Liver (tissue), 3 donors: ENCODE measurements at regions not wholly inside any gene's neighbourhood (a gene's known extent, or its start where the extent isn't known, plus 50 kb on each side); places are given as distances from the start of the nearest gene placed in this dataset.

Source experiments
- ATF3 ChIP-seq: IDR thresholded peaks from 2 replicates; pipeline ENCODE4 v1.6.1; 2016; ENCODE audit warnings: antibody characterized with exemption
- CTCF ChIP-seq: fragments of 150-350 bp; IDR thresholded peaks from 2 replicates; pipeline ENCODE4 v1.5.1; 2017; ENCODE audit warnings: improper control_type of control experiment, low read depth, low read length; ENCODE audit not compliant: missing input control
- EGR1 ChIP-seq, 2 donors: IDR thresholded peaks; 2 replicates each; pipeline ENCODE4 v1.6.1; 2016 to 2018; ENCODE audit warnings: antibody characterized with exemption in 2 of 2, low read depth in 2 of 2
- GABPA ChIP-seq, 2 donors: IDR thresholded peaks in 1 of 2; conservative IDR thresholded peaks in 1 of 2; 2 replicates each; pipeline ENCODE4 v1.6.1; 2016; ENCODE audit warnings: antibody characterized with exemption in 2 of 2, mild to moderate bottlenecking in 1 of 2, moderate library complexity in 1 of 2
- JUND ChIP-seq, 2 donors: IDR thresholded peaks; 2 replicates each; pipeline ENCODE4 v1.6.1; 2016; ENCODE audit warnings: antibody characterized with exemption in 2 of 2
- MAX ChIP-seq: IDR thresholded peaks from 2 replicates; pipeline ENCODE4 v1.6.1; 2016; ENCODE audit warnings: antibody characterized with exemption
- NR2F2 ChIP-seq: IDR thresholded peaks from 2 replicates; pipeline ENCODE4 v1.6.1; 2016; ENCODE audit warnings: antibody characterized with exemption
- RAD21 ChIP-seq, 2 donors: IDR thresholded peaks; 2 replicates each; pipeline ENCODE4 v1.6.1; 2016; ENCODE audit warnings: antibody characterized with exemption in 2 of 2, mild to moderate bottlenecking in 2 of 2
- REST ChIP-seq: IDR thresholded peaks from 2 replicates; pipeline ENCODE4 v1.6.1; 2016; ENCODE audit warnings: antibody characterized with exemption, mild to moderate bottlenecking
- RXRA ChIP-seq, 2 donors: IDR thresholded peaks; 2 replicates each; pipeline ENCODE4 v1.6.1; 2017 to 2018; ENCODE audit warnings: antibody characterized with exemption in 2 of 2, mild to moderate bottlenecking in 1 of 2
- SP1 ChIP-seq: IDR thresholded peaks from 2 replicates; pipeline ENCODE4 v1.6.1; 2018; ENCODE audit warnings: antibody characterized with exemption, mild to moderate bottlenecking
- TAF1 ChIP-seq: conservative IDR thresholded peaks from 2 replicates; pipeline ENCODE4 v1.6.1; 2016; ENCODE audit warnings: antibody characterized with exemption, mild to moderate bottlenecking
- YY1 ChIP-seq: IDR thresholded peaks from 2 replicates; pipeline ENCODE4 v1.6.1; 2016; ENCODE audit warnings: antibody characterized with exemption, mild to moderate bottlenecking
- ZBTB33 ChIP-seq: IDR thresholded peaks from 2 replicates; pipeline ENCODE4 v1.6.1; 2016; ENCODE audit warnings: antibody characterized with exemption
- donor health status: healthy.
- donor health status: healthy.

GRCh38 chr6:40924839-40925238, 114.2 kb downstream of the UNC5CL start:
- TF ChIP-seq CTCF = no peak
- no peak for TF ChIP-seq EGR1 (IDR thresholded peaks at IDR 0.05; ENCODE audit: low read depth in 2 of 2)
- TF ChIP-seq MAX = no peak
- no peak for TF ChIP-seq NR2F2
- TF ChIP-seq TAF1 = no peak
- TF ChIP-seq GABPA (IDR thresholded peaks at IDR 0.05 in 1 of 2, conservative IDR thresholded peaks at IDR 0.05 in 1 of 2) = no peak
- TF ChIP-seq RAD21 (IDR thresholded peaks at IDR 0.05) = no peak
- TF ChIP-seq ATF3 = no peak
- TF ChIP-seq SP1 = no peak
- no peak for TF ChIP-seq JUND (IDR thresholded peaks at IDR 0.05)
- no peak for TF ChIP-seq YY1
- no peak for TF ChIP-seq REST
- TF ChIP-seq RXRA (IDR thresholded peaks at IDR 0.05) = no peak
- no peak for TF ChIP-seq ZBTB33
